Progenitor cell of endocrine pancreas (in vitro differentiated cells): ENCODE measurements at regions not wholly inside any gene's neighbourhood (a gene's known extent, or its start where the extent isn't known, plus 50 kb on each side); places are given as distances from the start of the nearest gene placed in this dataset.

ENCODE experiments used
- DNase-seq: peaks from one replicate; pipeline ENCODE4 v3.0.0; 2021; ENCODE audit warnings: low spot score; ENCODE audit not compliant: unreplicated experiment
- H3K27ac Mint-ChIP-seq: 2 replicates; pipeline ENCODE4 v1.8.0; 2021; ENCODE audit warnings: mild to moderate bottlenecking, moderate library complexity, mixed read lengths
- H3K27me3 Mint-ChIP-seq: 2 replicates; pipeline ENCODE4 v1.8.0; 2021; ENCODE audit warnings: mixed read lengths
- H3K36me3 Mint-ChIP-seq: 2 replicates; pipeline ENCODE4 v1.8.0; 2022; ENCODE audit warnings: mixed read lengths; ENCODE audit not compliant: insufficient read depth
- H3K4me1 Mint-ChIP-seq: 2 replicates; pipeline ENCODE4 v1.8.0; 2021; ENCODE audit warnings: low read depth, mixed read lengths
- H3K4me3 Mint-ChIP-seq: 2 replicates; pipeline ENCODE4 v1.8.0; 2021; ENCODE audit warnings: low read depth, mild to moderate bottlenecking, moderate library complexity, mixed read lengths
- H3K9me3 Mint-ChIP-seq: 2 replicates; pipeline ENCODE4 v1.8.0; 2021; ENCODE audit warnings: low read depth, mixed read lengths
- CTCF ChIP-seq: fragments of 200-600 bp; sonication (generic); IDR thresholded peaks from one replicate; pipeline ENCODE4 v1.5.0; 2021; ENCODE audit warnings: antibody characterized with exemption, mild to moderate bottlenecking; ENCODE audit not compliant: unreplicated experiment

DNA sequence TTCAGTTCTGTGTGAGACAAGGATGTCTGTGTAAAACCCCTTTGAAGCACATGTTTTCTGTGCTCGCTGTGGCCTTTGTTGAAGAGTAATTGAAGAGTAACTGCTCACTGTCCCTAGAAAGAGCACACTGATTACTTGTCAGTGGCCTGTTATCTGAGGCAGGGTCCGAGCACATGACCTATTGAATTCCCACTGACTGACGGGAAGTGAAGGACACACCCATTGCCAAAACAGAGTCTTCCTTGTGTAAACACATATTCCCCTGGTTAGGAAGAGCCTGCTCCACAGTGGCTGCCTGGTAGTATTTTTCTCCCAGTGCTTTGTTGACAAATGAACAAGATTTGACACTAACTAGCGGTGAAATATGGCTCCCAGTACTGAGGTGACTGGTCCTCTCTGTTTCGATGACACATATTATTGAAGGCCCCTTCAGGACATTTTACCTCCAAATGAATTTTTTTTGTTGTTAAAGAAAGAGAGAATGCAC, 148.5 kb upstream of the GYPC start:
- peaks cover 17% of the 10 kb centered on the region for H3K27me3 Mint-ChIP-seq
- H3K9me3 Mint-ChIP-seq: no peaks in the 10 kb centered on the region
- peaks cover 24% of the 10 kb centered on the region for H3K4me1 Mint-ChIP-seq
- H3K4me3 Mint-ChIP-seq: no peak overlapping the region
- DNase-seq: no peak
- H3K27ac Mint-ChIP-seq: no peak overlapping the region
- H3K36me3 Mint-ChIP-seq: no peaks in the 10 kb centered on the region
- TF ChIP-seq CTCF: no peak

GRCh38 chr2:126510356-126510755, 145.6 kb upstream of the GYPC start:
- no peak overlapping the region for H3K4me3 Mint-ChIP-seq
- H3K36me3 Mint-ChIP-seq: no peaks in the 10 kb centered on the region
- no peak for TF ChIP-seq CTCF
- H3K27ac Mint-ChIP-seq: no peak overlapping the region
- H3K4me1 Mint-ChIP-seq: peaks cover 24% of the 10 kb centered on the region
- peaks cover 25% of the 10 kb centered on the region for H3K27me3 Mint-ChIP-seq
- no peaks in the 10 kb centered on the region for H3K9me3 Mint-ChIP-seq
- DNase-seq: no peak

DNA sequence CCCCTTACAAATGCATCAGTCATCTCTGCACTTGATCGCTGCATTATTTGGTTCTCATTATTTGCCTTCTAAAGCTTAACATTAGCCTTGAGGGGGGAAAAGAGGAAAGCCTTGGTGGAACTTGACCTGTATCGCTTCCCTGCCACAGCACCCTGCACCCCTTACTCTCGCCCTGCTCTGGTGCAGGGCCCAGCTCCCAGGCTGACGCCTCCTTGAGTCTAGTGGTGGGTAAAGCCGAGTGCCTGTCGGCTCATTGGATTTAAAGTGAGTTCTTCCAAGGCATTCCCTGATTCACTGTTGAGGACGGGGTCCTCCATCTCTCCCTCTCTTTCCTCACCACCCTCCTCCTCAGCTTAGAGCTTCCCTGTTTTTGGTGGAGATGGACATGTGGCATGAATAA, 145.0 kb upstream of the GYPC start:
- Mint-ChIP-seq H3K4me1 (peaks cover 24% of the 10 kb centered on the region), H3K4me3 (no peak overlapping the region), H3K27me3 (peaks cover 25% of the 10 kb centered on the region), H3K27ac (no peak overlapping the region), H3K36me3 (no peaks in the 10 kb centered on the region), H3K9me3 (no peaks in the 10 kb centered on the region)
- no peak for DNase-seq
- no peak for TF ChIP-seq CTCF

GRCh38 chr2:126512026-126512425, 143.9 kb upstream of the GYPC start:
- Mint-ChIP-seq H3K4me1 (peaks cover 19% of the 10 kb centered on the region), H3K36me3 (no peaks in the 10 kb centered on the region), H3K27me3 (peaks cover 25% of the 10 kb centered on the region), H3K9me3 (no peaks in the 10 kb centered on the region), H3K27ac (peak overlapping the region; percentile 43), H3K4me3 (no peak overlapping the region)
- no peak for TF ChIP-seq CTCF
- no peak for DNase-seq

- H3K27ac Mint-ChIP-seq: peak overlapping the region; percentile 56
- no peak overlapping the region for H3K4me3 Mint-ChIP-seq
- no peak for DNase-seq
- H3K9me3 Mint-ChIP-seq: no peaks in the 10 kb centered on the region
- TF ChIP-seq CTCF: no peak
- no peaks in the 10 kb centered on the region for H3K36me3 Mint-ChIP-seq
- peaks cover 31% of the 10 kb centered on the region for H3K27me3 Mint-ChIP-seq
- H3K4me1 Mint-ChIP-seq: peaks cover 11% of the 10 kb centered on the region
Observed at GRCh38 chr2:126513033-126513432, 142.9 kb upstream of the GYPC start.
